ES-I3 (cell line): ENCODE measurements at regions not wholly inside any gene's neighbourhood (a gene's known extent, or its start where the extent isn't known, plus 50 kb on each side); places are given as distances from the start of the nearest gene placed in this dataset.

Experiments used
- H3K36me3 ChIP-seq: 2 replicates; pipeline ENCODE4 v1.6.1; 2013; ENCODE audit warnings: mild to moderate bottlenecking, low read length, control low read depth, moderate library complexity; ENCODE audit not compliant: insufficient read depth
- H3K4me1 ChIP-seq: 2 replicates; pipeline ENCODE4 v1.6.1; 2013; ENCODE audit warnings: mild to moderate bottlenecking, control low read depth, low read length; ENCODE audit not compliant: insufficient read depth
- H3K9ac ChIP-seq: 2 replicates; pipeline ENCODE4 v1.6.1; 2013; ENCODE audit warnings: low read depth, mild to moderate bottlenecking, low read length, moderate library complexity
- H3K9me3 ChIP-seq: 2 replicates; pipeline ENCODE4 v1.6.1; 2013; ENCODE audit warnings: mild to moderate bottlenecking, low read length, moderate library complexity; ENCODE audit not compliant: control insufficient read depth, insufficient read depth

DNA sequence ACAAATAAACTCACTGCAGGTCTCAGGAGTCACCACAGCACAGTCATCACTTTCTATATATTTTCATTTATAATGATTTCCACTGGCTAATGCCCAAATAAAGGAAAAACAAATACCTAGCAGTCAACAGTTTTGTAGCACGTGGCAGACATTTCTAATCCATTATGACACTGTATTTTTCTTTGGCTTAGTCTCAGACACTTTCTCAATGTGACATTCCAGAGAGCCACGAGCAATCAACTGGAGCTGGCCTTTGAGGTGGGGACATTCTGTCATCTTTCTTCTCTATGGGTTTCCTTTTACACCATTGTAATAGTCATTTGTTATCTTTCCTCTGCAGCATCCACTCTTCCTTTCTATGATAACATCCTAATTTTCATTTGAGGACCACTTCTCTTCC lies 119.7 kb downstream of the WNT5A start:
- Histone ChIP-seq H3K4me1 (no peaks in the 10 kb centered on the region), H3K36me3 (no peaks in the 10 kb centered on the region), H3K9me3 (no peaks in the 10 kb centered on the region; the same call in 1 of the 2 replicates)

DNA sequence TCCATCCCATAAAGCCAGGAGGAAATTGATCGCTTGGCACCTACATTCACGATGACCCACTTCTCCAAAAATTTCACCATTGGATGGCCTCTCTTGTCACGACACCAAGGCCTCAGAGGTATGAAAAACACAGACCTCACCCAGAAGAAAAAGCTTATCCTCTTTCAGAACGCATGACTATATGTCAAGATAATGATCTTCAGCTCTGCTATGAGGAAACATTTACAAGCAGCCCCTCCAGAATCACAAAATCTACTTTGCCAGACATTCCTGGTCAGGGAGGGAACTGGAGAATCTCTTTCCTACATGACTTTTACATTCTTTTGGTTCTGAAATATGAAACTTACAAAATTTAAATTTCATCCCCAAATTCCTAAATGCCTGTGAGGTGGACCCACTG lies 122.7 kb downstream of the WNT5A start:
- no peaks in the 10 kb centered on the region; the same call in 1 of the 2 replicates for H3K4me1 ChIP-seq
- no peak overlapping the region for H3K9ac ChIP-seq
- no peaks in the 10 kb centered on the region; the same call in 1 of the 2 replicates for H3K9me3 ChIP-seq
- H3K36me3 ChIP-seq, result no peaks in the 10 kb centered on the region

More for the DNA sequence above, 119.7 kb downstream of the WNT5A start:
- H3K9ac ChIP-seq, result no peak overlapping the region

DNA sequence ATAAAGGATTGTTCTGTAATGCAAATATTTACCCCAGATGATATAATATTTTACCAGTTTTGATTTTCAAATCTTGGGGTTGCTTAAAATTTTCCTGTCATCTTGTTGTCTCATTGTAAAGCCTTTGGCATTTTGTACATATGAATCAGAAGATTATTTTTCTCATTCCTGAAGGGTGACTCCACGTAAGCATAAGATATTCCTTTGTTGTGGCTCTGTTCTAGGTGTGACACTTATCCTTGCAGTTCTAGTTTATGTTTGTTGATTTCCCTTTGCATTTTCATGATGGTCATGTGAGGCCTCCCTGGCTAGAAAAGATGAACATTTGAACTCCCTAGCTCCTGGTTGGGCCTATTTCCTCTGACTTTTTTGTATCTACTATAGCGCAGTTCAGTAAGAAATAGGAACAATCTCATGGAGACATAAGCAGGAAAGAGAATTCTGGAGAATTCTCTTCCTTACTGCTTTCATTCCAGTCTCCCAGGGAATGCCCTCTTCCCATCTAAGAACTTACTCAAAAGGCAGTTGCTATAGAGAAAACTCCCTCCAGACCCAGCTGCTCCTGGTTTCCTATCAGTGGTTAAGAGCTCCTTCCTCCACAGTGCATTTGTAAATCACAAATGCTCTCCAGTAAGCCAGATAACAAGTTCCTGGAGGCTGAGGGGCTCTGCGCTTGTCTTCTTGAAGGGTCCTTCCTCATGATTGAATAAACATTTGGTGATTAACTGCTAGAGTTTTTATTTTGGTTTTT lies 124.7 kb downstream of the WNT5A start:
- Histone ChIP-seq H3K36me3 (no peaks in the 10 kb centered on the region), H3K4me1 (no peaks in the 10 kb centered on the region; the same call in 1 of the 2 replicates), H3K9me3 (no peaks in the 10 kb centered on the region; the same call in 1 of the 2 replicates), H3K9ac (no peak overlapping the region)

DNA sequence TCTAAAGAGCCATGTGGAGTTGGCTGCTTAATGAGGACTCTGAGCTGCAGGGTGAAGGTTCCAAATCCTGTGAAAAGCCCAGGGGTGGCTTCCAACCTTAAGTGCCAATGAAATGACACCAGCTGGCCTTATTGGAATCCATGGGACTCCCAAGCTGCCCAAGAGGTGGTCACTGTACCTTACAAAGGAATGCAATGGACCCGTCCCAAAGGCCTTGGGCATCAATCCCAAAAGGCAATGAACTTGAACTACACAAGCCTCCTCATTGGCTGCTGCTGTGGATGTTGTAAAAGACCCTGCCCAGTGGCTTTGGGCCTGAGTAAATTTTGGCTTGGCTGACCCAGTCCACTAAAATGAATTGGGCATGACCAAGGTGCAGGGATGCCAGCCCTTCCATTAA lies 129.3 kb downstream of the WNT5A start:
- Histone ChIP-seq H3K4me1 (no peaks in the 10 kb centered on the region; the same call in 1 of the 2 replicates), H3K9me3 (no peaks in the 10 kb centered on the region), H3K36me3 (no peaks in the 10 kb centered on the region), H3K9ac (no peak overlapping the region)

DNA sequence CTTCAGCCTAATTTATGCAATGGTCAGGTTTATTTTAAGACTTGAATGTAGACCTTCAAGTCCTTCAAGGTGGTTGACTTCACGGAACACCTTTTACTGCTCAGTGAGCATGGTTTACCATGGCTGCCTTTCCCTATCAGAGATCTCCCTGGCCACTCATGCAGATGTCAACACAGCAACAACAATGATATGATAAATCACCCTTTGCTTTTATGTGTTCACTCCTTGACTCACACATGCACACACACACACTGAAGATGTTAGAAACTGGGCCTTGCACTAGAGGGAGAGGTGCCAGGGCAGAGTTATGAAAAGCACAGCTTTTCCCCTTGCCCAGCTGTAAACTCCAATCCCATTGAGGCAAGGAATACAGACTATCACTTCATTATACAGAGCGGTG lies 134.4 kb downstream of the WNT5A start:
- Histone ChIP-seq H3K9me3 (no peaks in the 10 kb centered on the region), H3K4me1 (no peaks in the 10 kb centered on the region), H3K9ac (no peak overlapping the region), H3K36me3 (no peaks in the 10 kb centered on the region)

DNA sequence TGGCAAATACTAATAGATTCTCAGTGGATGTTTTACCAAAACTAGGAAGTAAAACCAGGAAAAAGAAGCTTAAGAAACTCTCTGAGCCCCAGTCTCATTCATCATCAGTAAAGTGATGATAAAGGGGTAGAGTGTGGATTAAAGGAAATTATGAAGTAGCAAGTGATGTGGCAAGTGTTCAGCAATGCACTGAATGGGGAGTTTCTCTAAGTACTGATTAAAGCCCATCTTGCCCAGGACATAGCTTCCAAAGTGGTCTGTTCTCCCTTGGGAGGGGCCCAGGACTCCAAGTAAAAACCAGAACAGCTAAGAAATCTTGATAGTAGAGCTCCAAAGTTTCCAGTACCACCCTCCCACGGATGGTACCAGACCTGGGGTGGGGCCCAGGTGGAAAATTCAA lies 137.3 kb downstream of the WNT5A start:
- Histone ChIP-seq H3K9ac (no peak overlapping the region), H3K36me3 (no peaks in the 10 kb centered on the region), H3K4me1 (no peaks in the 10 kb centered on the region), H3K9me3 (no peaks in the 10 kb centered on the region)

DNA sequence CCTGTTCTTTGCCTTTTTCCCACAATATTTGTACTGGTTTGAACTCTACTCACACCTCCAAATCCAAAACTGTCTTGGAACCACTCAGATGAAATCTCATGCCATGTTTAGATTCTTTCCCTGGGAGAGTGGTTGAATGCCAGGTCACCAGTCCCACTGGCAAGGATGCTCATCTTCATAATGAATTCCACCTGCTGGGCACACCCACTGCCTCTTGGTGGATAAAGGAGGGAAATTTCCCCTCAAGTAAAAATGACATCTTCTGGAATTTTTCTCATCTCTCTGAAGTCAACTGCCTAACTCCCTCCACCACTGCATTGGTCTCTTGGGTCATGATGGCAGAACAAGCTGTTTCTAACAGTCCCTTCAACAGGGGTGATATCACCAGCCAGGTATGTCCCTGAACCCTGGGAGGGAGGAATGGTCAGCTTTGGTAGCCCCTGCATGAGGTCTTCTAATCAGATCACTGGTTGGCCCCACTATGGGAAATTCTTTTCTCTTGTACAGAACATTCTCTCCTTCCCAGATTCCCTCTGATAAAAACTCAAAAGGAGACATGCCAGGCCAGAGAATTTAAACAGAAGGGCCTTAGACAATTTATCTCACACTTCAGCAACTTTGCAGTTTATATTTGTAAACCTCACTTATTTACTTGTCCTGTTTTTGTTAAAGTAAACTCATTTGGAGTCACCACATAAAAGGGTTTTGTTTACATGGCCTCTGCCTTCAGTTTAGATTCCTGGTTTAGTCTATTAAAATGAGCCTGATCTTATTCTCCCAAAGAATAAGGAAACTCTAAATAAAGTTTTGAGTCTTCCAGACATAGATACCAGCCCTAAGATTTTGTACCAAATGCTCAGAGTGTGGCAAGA lies 143.4 kb downstream of the WNT5A start:
- Histone ChIP-seq H3K9me3 (no peaks in the 10 kb centered on the region), H3K9ac (no peak overlapping the region), H3K4me1 (peaks cover 13% of the 10 kb centered on the region; the same call in 1 of the 2 replicates), H3K36me3 (no peaks in the 10 kb centered on the region)

DNA sequence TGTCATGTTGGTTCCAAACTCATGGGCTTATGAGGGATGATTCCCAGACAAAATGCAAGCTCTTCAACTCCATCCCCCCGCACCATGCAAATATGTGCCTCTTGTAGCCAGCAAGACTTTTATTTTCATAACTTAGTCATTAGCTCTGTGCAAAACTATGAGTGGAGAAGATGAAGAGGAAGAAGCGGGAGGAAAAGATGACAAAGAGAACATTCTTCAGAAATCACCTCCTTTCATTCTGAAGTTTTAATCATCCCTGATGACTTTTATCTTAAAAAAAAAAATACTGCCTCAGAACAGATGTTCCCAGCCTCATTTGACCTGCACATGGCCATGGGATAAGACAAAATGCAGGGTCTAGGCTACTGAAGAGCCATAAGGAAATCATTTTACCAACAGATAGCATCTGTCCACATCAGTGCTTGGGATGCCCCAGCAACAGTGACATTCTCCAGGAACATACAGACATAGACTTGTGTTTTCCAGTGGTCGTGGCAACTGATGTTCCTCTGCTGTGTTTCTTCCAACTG lies 145.5 kb downstream of the WNT5A start:
- Histone ChIP-seq H3K36me3 (no peaks in the 10 kb centered on the region), H3K4me1 (peaks cover 13% of the 10 kb centered on the region; the same call in 1 of the 2 replicates), H3K9ac (no peak overlapping the region)

DNA sequence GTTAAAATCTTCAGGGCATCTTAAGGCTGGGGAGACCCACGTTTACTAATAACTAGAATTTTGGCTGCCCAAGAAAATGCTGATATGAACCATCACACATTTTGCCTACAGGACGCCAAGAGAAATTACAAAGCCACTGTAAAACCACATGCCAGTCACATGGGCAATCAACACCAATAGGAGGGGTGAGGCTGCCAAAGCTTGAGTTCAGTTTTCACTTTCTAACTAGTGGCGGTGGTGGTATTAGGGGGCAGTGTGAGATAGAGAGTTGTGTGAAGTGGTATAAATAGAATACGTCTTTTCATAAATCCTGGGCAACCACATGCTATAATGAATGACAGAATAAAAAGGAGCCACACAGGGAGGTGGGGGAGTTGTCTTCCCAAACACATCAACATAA lies 147.3 kb downstream of the WNT5A start:
- Histone ChIP-seq H3K36me3 (no peaks in the 10 kb centered on the region), H3K9me3 (no peaks in the 10 kb centered on the region), H3K9ac (no peak overlapping the region), H3K4me1 (peaks cover 13% of the 10 kb centered on the region; the same call in 1 of the 2 replicates)

More for the DNA sequence above, 145.5 kb downstream of the WNT5A start:
- H3K9me3 ChIP-seq, result no peaks in the 10 kb centered on the region

DNA sequence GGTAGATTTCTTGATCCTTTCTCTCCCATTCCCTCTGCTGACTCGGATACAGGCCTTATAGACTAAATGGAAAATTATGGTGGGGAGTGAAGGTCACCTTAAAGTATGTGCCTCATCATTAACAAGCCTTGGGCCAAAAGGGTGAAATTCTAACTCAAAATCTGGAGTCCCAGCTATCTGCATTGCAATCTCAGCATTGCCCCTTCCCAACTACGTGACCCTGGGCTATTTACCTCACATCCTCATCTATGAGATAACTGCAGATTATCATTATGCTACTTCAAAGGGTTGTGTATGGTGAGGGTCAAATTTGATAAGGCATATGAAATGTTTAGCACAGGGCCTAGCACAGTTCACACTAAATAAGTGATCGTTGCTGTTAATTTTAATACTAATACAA lies 147.7 kb downstream of the WNT5A start:
- H3K4me1 ChIP-seq, result peaks cover 13% of the 10 kb centered on the region; the same call in 1 of the 2 replicates
- no peak overlapping the region for H3K9ac ChIP-seq
- no peaks in the 10 kb centered on the region for H3K36me3 ChIP-seq
- no peaks in the 10 kb centered on the region for H3K9me3 ChIP-seq

DNA sequence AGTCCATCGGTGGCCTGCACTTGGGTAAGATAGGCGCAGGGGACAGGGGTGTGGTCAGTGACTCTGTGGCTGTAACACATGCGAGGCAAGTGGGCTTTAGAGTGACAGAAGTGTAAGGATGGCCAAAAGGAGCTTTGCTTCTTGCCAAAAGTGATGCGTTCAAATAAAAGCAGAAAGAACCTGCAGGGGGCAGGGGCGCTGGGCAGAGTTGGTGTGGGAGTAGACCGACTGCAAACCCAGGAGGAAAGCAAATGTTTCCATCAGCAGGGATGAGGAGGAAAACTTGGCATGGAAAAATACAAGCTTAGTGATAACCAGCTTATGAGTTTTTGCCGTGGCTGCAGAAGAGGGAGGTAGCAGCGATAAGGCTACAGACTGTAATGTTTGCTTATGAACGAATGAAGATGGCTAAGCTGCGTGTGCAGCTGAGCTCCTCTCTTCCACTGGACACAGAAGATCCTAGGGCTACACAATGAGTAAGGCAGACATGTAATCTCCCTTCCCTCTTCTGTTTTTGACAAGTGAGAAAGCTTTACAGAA lies 149.4 kb downstream of the WNT5A start:
- H3K9ac ChIP-seq, result no peak overlapping the region
- H3K4me1 ChIP-seq, result no peaks in the 10 kb centered on the region
- H3K9me3 ChIP-seq, result no peaks in the 10 kb centered on the region
- no peaks in the 10 kb centered on the region for H3K36me3 ChIP-seq

DNA sequence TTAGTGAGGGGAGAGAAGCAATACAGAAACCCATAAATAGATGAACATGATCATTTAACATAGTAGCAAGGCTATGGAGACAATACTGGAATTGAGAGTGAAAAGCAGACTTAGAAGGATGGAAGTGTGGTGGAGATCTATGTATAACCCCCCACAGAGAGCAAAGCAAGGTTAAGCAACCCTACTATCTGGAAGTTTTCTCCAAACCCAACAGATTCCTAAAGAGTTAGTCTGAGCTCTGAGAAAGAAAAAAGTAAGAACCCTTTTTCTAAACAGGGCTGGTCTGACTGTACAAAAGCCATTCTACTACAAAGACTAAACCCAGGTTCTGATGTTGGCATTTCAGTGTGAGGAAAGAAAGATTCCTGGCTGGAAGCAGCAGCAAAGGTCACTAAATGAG lies 153.2 kb downstream of the WNT5A start:
- Histone ChIP-seq H3K4me1 (0 out of 2 replicates have a peak, but pooled peaks cover 6% of the 10 kb centered on the region), H3K9ac (no peak overlapping the region), H3K36me3 (no peaks in the 10 kb centered on the region), H3K9me3 (no peaks in the 10 kb centered on the region)

DNA sequence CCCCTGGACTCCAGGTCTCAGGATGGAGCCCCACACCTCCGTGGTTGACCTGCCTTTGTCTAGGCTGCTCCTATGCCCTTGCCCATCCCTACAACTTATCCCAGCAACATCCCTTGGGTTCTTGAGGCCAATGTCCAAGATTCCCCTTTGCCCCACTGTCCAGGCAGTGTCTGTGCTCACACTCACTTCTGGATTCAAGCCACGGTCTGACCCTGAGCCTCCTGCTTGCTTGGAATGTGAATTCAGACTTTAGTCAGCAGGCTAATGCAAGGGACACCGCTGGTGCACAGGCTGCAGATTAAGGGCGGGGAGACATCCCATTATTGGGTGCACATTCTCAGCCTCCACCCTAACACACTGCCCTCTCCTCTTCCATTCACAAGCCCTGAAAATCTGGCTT lies 154.1 kb downstream of the WNT5A start:
- H3K36me3 ChIP-seq, result no peaks in the 10 kb centered on the region
- H3K9me3 ChIP-seq, result no peaks in the 10 kb centered on the region
- H3K9ac ChIP-seq, result no peak overlapping the region
- 0 out of 2 replicates have a peak, but pooled peaks cover 6% of the 10 kb centered on the region for H3K4me1 ChIP-seq

DNA sequence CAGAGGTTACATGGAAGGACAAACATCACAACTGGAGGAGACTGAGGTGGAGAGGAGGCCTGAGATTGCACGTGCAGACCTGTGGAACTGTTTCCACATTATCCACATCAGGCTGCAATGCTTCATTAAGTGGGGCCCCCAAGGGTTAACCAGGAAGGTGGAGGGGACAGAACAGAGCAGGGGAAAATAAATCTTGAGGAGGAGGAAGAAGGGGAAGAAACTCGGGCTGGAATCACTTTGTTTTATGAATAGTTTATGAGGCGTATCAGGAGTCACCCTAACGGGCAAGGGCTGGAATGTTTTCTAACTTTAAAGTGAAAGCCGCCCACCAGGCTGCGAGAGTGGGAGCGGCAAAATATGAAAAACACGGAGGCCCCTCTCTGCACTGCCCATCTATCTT lies 154.9 kb downstream of the WNT5A start:
- Histone ChIP-seq H3K9ac (no peak overlapping the region), H3K36me3 (no peaks in the 10 kb centered on the region), H3K9me3 (no peaks in the 10 kb centered on the region), H3K4me1 (0 out of 2 replicates have a peak, but pooled peaks cover 6% of the 10 kb centered on the region)
